Gastrocnemius medialis (tissue), 4 donors: ENCODE measurements at regions not wholly inside any gene's neighbourhood (a gene's known extent, or its start where the extent isn't known, plus 50 kb on each side); places are given as distances from the start of the nearest gene placed in this dataset.

Experiments used
- ATAC-seq, 2 donors: fragments of 150-250 bp; one replicate each; pipeline ENCODE4 v1.9.1; 2016
- DNase-seq, 2 donors: peaks; one replicate each; pipeline ENCODE4 v3.0.0-alpha.2; 2019
- H3K27ac ChIP-seq, 4 donors: fragments of 200-600 bp; sonication (generic); 1 replicate in 1 of 4; 2 replicates in 3 of 4; pipeline ENCODE4 v1.5.1; 2016 to 2018; ENCODE audit warnings: mild to moderate bottlenecking in 2 of 4, moderate library complexity in 1 of 4
- H3K27me3 ChIP-seq, 3 donors: fragments of 200-600 bp; sonication (generic) in 2 of 3; 1 replicate in 1 of 3; 2 replicates in 2 of 3; pipeline versions ENCODE4 v1.5.1 to v1.6.0; 2016 to 2019; ENCODE audit warnings: mild to moderate bottlenecking in 1 of 3, moderate library complexity in 1 of 3
- H3K36me3 ChIP-seq, 2 donors: fragments of 200-600 bp; sonication (generic) in 1 of 2; one replicate each; pipeline ENCODE4 v1.5.1; 2017 to 2018
- H3K4me1 ChIP-seq, 2 donors: fragments of 200-600 bp; sonication (generic) in 1 of 2; one replicate each; pipeline ENCODE4 v1.5.1; 2016 to 2017; ENCODE audit warnings: mild to moderate bottlenecking in 2 of 2
- H3K4me3 ChIP-seq, 4 donors: fragments of 200-600 bp; sonication (generic) in 3 of 4; 1 replicate in 1 of 4; 2 replicates in 3 of 4; pipeline ENCODE4 v1.5.1; 2016 to 2019; ENCODE audit warnings: mild to moderate bottlenecking in 2 of 4
- H3K9me3 ChIP-seq, 3 donors: fragments of 200-600 bp; sonication (generic) in 2 of 3; 1 replicate in 1 of 3; 2 replicates in 2 of 3; pipeline ENCODE4 v1.5.1; 2016 to 2019
- POLR2A ChIP-seq, 2 donors: fragments of 450-650 bp; IDR thresholded peaks; one replicate each; pipeline ENCODE4 v1.6.1; 2017; ENCODE audit warnings: antibody characterized with exemption in 2 of 2, mild to moderate bottlenecking in 2 of 2, moderate library complexity in 2 of 2
- in situ Hi-C, 4 donors: fragments of 200-750 bp; cut with MboI; loops; one replicate each; pipeline versions ENCODE4 v1.15.0 to v1.8.0; 2017; ENCODE audit warnings: low sequenced_read_pairs in 4 of 4
- intact Hi-C: fragments of 100-400 bp; cut with DNase I; formaldehyde crosslinking; loops from one replicate; pipeline ENCODE4 v1.15.1; 2023; ENCODE audit warnings: low total_unique reads
- TF ChIP-seq, protein P1 (sequence below), 5 experiments: fragments of 450-650 bp in 3 of 5; fragments of 200-600 bp in 2 of 5; sonication (generic) in 2 of 5; IDR thresholded peaks in 4 of 5; conservative IDR thresholded peaks in 1 of 5; 1 replicate in 4 of 5; 2 replicates in 1 of 5; pipeline ENCODE4 v1.5.1; 2016 to 2019; ENCODE audit warnings: antibody characterized with exemption in 5 of 5, mild to moderate bottlenecking in 3 of 5, moderate library complexity in 3 of 5

DNA sequence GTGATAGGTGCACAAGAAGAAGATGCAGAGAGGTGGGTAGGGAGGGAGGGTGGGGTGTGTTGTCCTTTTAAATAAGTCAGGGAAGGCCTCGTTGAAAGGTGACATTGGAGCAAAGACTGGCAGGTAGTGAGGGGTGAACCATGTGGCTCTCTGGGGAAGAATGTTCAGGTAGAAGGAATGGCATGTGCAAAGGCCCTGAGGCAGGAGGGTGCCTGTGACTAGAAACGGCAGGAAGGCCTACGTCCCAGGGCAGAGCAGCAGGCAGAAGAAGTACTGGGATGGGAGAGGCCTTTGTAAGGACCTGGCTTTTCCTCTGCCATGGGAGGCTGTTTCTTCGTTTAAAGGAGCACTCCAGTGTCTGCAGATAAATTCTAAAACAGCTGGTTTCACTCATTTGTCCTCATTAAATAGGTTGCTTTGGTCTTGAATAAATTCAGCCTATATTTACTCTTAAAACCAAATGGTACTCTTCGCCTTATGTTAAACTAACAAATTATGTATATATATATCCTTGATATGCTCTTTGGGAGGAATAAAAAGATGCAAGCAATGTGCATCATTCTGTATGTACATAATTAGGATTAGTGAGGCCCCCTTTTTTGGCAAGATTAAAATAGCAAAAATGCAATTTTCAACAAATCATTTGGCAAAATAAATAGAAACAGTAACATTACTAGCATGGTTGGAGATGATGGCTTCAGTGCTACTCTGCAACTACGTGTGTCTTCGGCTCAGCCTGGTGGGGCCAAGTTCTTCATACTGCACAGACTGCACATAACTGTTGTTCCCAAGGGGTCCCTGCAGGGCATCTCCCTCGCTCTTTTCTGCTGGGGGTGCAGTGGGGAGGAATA, 151.4 kb downstream of the KLF13 start:
- no peaks in the 10 kb centered on the region for H3K4me1 ChIP-seq

DNA sequence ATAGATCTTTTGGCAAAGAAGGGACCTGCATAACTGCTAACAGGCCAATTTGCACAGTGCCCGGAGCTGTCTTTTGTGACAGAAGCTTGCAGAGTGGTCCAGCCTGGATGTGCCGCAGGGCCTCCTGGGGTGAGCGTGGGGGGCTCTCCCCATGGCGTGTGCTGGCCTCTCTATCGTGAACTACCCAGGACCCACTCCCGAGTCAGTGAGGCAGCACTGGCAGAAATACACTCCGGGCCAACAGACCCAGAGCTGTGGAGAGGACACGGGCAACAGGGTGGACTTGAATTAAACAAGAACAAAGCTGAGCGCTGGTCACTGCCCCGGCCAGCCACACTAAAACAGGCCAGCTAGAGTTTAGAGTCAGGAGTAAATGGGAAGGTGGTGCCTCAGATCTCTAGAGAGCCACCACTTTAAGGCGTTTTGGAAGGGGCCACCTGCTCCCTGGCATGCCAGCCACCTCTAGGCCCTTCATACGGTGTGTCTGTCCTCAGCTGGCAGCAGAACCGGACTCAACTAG, 152.1 kb downstream of the KLF13 start:
- intact Hi-C loops = no loop called here
- no peak for TF ChIP-seq POLR2A (IDR thresholded peaks at IDR 0.05)
- TF ChIP-seq, protein P1, sequence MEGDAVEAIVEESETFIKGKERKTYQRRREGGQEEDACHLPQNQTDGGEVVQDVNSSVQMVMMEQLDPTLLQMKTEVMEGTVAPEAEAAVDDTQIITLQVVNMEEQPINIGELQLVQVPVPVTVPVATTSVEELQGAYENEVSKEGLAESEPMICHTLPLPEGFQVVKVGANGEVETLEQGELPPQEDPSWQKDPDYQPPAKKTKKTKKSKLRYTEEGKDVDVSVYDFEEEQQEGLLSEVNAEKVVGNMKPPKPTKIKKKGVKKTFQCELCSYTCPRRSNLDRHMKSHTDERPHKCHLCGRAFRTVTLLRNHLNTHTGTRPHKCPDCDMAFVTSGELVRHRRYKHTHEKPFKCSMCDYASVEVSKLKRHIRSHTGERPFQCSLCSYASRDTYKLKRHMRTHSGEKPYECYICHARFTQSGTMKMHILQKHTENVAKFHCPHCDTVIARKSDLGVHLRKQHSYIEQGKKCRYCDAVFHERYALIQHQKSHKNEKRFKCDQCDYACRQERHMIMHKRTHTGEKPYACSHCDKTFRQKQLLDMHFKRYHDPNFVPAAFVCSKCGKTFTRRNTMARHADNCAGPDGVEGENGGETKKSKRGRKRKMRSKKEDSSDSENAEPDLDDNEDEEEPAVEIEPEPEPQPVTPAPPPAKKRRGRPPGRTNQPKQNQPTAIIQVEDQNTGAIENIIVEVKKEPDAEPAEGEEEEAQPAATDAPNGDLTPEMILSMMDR (IDR thresholded peaks at IDR 0.05 in 4 of 5, conservative IDR thresholded peaks at IDR 0.05 in 1 of 5) = no peak
- H3K4me3 ChIP-seq = no peak overlapping the region
- H3K4me1 ChIP-seq = no peaks in the 10 kb centered on the region
- no peaks in the 10 kb centered on the region for H3K9me3 ChIP-seq
- in situ Hi-C loops = no loop called here
- no peaks in the 10 kb centered on the region for H3K36me3 ChIP-seq
- no peak overlapping the region for H3K27ac ChIP-seq
- no peak for DNase-seq
- H3K27me3 ChIP-seq = peaks cover 13 to 19% (median 15%) of the 10 kb centered on the region in 3 donors
- no peak for ATAC-seq

More for the DNA sequence above, 151.4 kb downstream of the KLF13 start:
- peaks cover 13 to 15% (median 15%) of the 10 kb centered on the region in 3 donors for H3K27me3 ChIP-seq
- no peak for DNase-seq
- in situ Hi-C loops = no loop called here
- no peak overlapping the region for H3K4me3 ChIP-seq
- no peaks in the 10 kb centered on the region for H3K9me3 ChIP-seq
- H3K36me3 ChIP-seq = no peaks in the 10 kb centered on the region
- no peak for TF ChIP-seq POLR2A (IDR thresholded peaks at IDR 0.05)
- TF ChIP-seq, protein P1 (IDR thresholded peaks at IDR 0.05 in 4 of 5, conservative IDR thresholded peaks at IDR 0.05 in 1 of 5) = no peak
- no peak overlapping the region for H3K27ac ChIP-seq
- intact Hi-C loops = no loop called here
- no peak for ATAC-seq

DNA sequence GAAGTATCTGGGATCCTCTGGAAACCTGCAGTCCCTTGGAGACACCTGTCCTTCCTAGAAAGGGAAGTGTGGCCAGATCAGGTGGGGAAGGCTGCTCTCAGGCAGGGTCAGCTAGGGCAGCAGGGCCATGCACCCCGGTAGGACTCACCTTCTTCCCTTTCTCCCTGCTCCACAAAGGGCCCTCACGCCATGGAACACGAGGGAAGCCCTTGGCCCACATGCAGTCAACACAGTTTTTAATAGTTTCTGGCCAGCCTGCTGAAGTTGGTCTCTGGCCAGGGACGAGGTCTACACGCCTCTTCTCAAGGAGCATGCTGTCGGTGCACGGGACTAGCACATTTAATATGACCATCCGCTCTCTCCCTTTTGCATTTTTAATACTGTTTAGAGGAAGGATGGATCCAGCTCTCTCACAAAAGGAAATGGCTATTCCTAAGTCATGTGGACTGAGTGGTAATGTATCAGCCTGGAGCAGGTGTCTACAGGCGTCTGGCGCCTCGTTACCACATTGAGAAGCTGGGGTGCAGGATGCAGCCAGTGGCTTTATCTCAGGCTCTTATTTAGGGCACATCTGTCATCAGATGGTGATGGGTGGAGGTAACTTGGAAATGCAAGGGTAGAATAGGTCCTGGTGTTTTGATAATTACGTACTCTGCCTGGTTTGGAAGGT, 153.9 kb downstream of the KLF13 start:
- DNase-seq (no peak), ATAC-seq (no peak)
- intact Hi-C loops = no loop called here
- no peaks in the 10 kb centered on the region for H3K4me1 ChIP-seq
- TF ChIP-seq, protein P1 (IDR thresholded peaks at IDR 0.05 in 4 of 5, conservative IDR thresholded peaks at IDR 0.05 in 1 of 5) = no peak
- TF ChIP-seq POLR2A (IDR thresholded peaks at IDR 0.05) = no peak
- H3K4me3 ChIP-seq = no peak overlapping the region
- in situ Hi-C loops = loop anchor here in 2 of 4 donors (10.0 kb wide), 3 partner anchors 56 to 276 kb away; no protein-coding TSS in a partner anchor
- peaks cover 15 to 19% (median 16%) of the 10 kb centered on the region in 3 donors for H3K27me3 ChIP-seq
- H3K36me3 ChIP-seq = no peaks in the 10 kb centered on the region
- no peak overlapping the region for H3K27ac ChIP-seq
- no peaks in the 10 kb centered on the region for H3K9me3 ChIP-seq

DNA sequence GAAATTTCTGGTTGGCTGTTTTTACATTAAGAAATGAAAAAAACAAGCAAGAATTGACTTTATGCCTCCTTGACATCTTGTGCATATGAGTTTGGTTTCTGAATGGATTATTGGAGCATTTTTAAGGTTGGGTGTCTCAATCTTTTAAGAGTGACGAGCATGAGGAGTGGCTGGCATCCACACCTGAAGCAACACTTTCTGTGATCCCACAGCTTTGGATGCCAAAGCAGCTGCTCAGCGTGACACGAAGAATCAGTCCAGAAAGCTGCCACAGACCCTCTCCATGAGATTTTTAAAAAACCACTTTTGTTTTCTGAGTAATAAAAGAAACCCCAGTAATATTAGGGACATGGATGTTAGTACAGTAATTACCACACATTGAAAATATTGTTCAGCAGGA, 154.5 kb downstream of the KLF13 start:
- H3K27me3 ChIP-seq = peaks cover 15 to 19% (median 16%) of the 10 kb centered on the region in 3 donors
- H3K4me1 ChIP-seq = no peaks in the 10 kb centered on the region
- in situ Hi-C loops (loop anchor here in 2 of 4 donors (10.0 kb wide), 3 partner anchors 56 to 276 kb away; no protein-coding TSS in a partner anchor), intact Hi-C loops (no loop called here)
- no peak for TF ChIP-seq POLR2A (IDR thresholded peaks at IDR 0.05)
- TF ChIP-seq, protein P1 (IDR thresholded peaks at IDR 0.05 in 4 of 5, conservative IDR thresholded peaks at IDR 0.05 in 1 of 5) = no peak
- DNase-seq (no peak), ATAC-seq (no peak)
- no peaks in the 10 kb centered on the region for H3K36me3 ChIP-seq
- H3K9me3 ChIP-seq = no peaks in the 10 kb centered on the region
- no peak overlapping the region for H3K4me3 ChIP-seq
- no peak overlapping the region for H3K27ac ChIP-seq
